ENCODE measurements at regions not wholly inside any gene's neighbourhood (a gene's known extent, or its start where the extent isn't known, plus 50 kb on each side); places are given as distances from the start of the nearest gene placed in this dataset.

GRCh38 chr5:97606531-97606930 lies 423.5 kb upstream of the RIOK2 start:
- no peak for DNase-seq

- DNase-seq: no peak
These were observed 425.5 kb upstream of the RIOK2 start for GRCh38 chr5:97608501-97608900.

GRCh38 chr5:97618721-97619120 lies 435.7 kb upstream of the RIOK2 start:
- DNase-seq: no peak

GRCh38 chr5:97623441-97623840 lies 440.4 kb upstream of the RIOK2 start:
- no peak for DNase-seq

GRCh38 chr5:97624886-97625285 lies 441.8 kb upstream of the RIOK2 start:
- no peak for DNase-seq

- no peak for DNase-seq
These were observed 444.2 kb upstream of the RIOK2 start for GRCh38 chr5:97627272-97627671.

- no peak for DNase-seq
These were observed 445.0 kb upstream of the RIOK2 start for GRCh38 chr5:97628031-97628430.

GRCh38 chr5:97628807-97629206 lies 445.8 kb upstream of the RIOK2 start:
- no peak for DNase-seq

- DNase-seq: no peak
These were observed 446.2 kb upstream of the RIOK2 start for GRCh38 chr5:97629276-97629675.

GRCh38 chr5:97635553-97635952 lies 452.5 kb upstream of the RIOK2 start:
- no peak for DNase-seq

- DNase-seq: no peak
These were observed 453.7 kb upstream of the RIOK2 start for GRCh38 chr5:97636766-97637165.

GRCh38 chr5:97641081-97641480 lies 458.0 kb upstream of the RIOK2 start:
- DNase-seq: no peak

GRCh38 chr5:97644206-97644605 lies 461.2 kb upstream of the RIOK2 start:
- no peak for DNase-seq

- DNase-seq: no peak
These were observed 461.8 kb upstream of the RIOK2 start for GRCh38 chr5:97644896-97645295.

- DNase-seq: no peak
These were observed 474.2 kb upstream of the RIOK2 start for GRCh38 chr5:97657239-97657638.

- no peak for DNase-seq
These were observed 475.3 kb upstream of the RIOK2 start for GRCh38 chr5:97658116-97658900.

- no peak for DNase-seq
These were observed 483.7 kb upstream of the RIOK2 start for GRCh38 chr5:97666783-97667182.

GRCh38 chr5:97670447-97670846 lies 487.4 kb upstream of the RIOK2 start:
- no peak for DNase-seq

GRCh38 chr5:97676608-97677007 lies 493.6 kb upstream of the RIOK2 start:
- no peak for DNase-seq

GRCh38 chr5:97694091-97694490 lies 511.0 kb upstream of the RIOK2 start:
- no peak for DNase-seq

- DNase-seq: no peak
These were observed 531.4 kb upstream of the RIOK2 start for GRCh38 chr5:97714424-97714823.

- DNase-seq: no peak
These were observed 543.1 kb upstream of the RIOK2 start for GRCh38 chr5:97726106-97726505.

- no peak for DNase-seq
These were observed 545.9 kb upstream of the RIOK2 start for GRCh38 chr5:97728920-97729319.

- DNase-seq: no peak
These were observed 546.9 kb upstream of the RIOK2 start for GRCh38 chr5:97729938-97730337.

GRCh38 chr5:97735209-97735608 lies 552.2 kb upstream of the RIOK2 start:
- DNase-seq: no peak
